Psoas muscle (tissue), 7 donors: ENCODE measurements at regions not wholly inside any gene's neighbourhood (a gene's known extent, or its start where the extent isn't known, plus 50 kb on each side); places are given as distances from the start of the nearest gene placed in this dataset.

Source experiments
- ATAC-seq, 4 donors: fragments of 200-7000 bp; cut with Tn5 transposase; one replicate each; pipeline ENCODE4 v1.9.1; 2020; ENCODE audit warnings: moderate library complexity in 3 of 4, mild to moderate bottlenecking in 2 of 4
- DNase-seq, 2 donors: peaks; one replicate each; pipeline ENCODE4 v3.0.0-alpha.2; 2020
- H3K27ac ChIP-seq: fragments of 200-600 bp; one replicate; pipeline ENCODE4 v1.8.0; 2022
- H3K27me3 ChIP-seq, 3 donors: fragments of 200-600 bp in 1 of 3; one replicate each; pipeline versions ENCODE4 v1.6.1 to v1.8.0; 2013 to 2022; ENCODE audit warnings: low read length in 2 of 3, mild to moderate bottlenecking in 2 of 3, moderate library complexity in 1 of 3; ENCODE audit not compliant: insufficient read depth in 3 of 3
- H3K36me3 ChIP-seq, 2 donors: fragments of 200-600 bp in 1 of 2; one replicate each; pipeline versions ENCODE4 v1.6.1 to v1.8.0; 2013 to 2022; ENCODE audit warnings: low read depth in 1 of 2, mild to moderate bottlenecking in 1 of 2, moderate library complexity in 1 of 2; ENCODE audit not compliant: insufficient read depth in 1 of 2
- H3K4me1 ChIP-seq: fragments of 200-600 bp; one replicate; pipeline ENCODE4 v1.8.0; 2022
- H3K4me3 ChIP-seq: fragments of 200-600 bp; one replicate; pipeline ENCODE4 v1.8.0; 2022; ENCODE audit warnings: mild to moderate bottlenecking
- H3K9me3 ChIP-seq: fragments of 200-600 bp; one replicate; pipeline ENCODE4 v1.8.0; 2022
- WGBS, 3 donors: extraction: QIAGEN DNeasy Blood & Tissue Kit; methylation state at CpG; one replicate each; pipeline versions ENCODE4 v1.1.6 to v1.1.7; 2013; 5-methylcytosine and 5-hydroxymethylcytosine counted together
- intact Hi-C, 2 donors: fragments of 100-400 bp; cut with DNase I; formaldehyde crosslinking; loops; one replicate each; pipeline versions ENCODE4 v1.11.0 to v1.14.2; 2022
- TF ChIP-seq, protein P1 (sequence below): fragments of 200-600 bp; IDR thresholded peaks from one replicate; pipeline ENCODE4 v1.8.0; 2022; ENCODE audit warnings: antibody characterized with exemption
- donor health status: healthy with polysubstance abuse.
- donor health status: DM: no; HTN: no; CAD: no; lungs with moderate emphysema.
- donor health status: Bipolar disorder and iron deficiency.
- donor health status: healthy.
- donor health status: DM: yes; HTN: yes; CAD: no.
- donor health status: DM: no; HTN: no; CAD: no.
- donor health status: DM: yes; HTN: yes; CAD: no.

DNA sequence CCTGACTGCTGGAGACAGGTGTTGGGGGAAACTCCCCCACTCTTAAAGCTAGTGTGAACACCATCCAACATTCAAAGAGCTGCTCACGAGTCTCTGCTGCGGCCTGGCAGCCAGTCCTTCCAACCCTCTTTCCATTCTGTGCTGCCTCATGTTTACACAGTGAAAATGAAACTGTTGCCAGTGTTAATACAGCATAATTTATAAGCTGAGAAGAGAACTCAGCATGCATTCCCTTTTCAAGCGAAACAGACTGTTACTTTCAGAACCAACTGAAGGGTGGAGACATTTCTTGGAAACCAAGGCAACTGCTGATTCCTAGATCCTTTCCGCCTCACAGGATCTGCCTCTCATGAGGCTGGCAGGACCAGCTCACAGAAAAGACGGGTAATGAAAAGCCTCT, 533.8 kb upstream of the ID4 start:
- H3K27ac ChIP-seq: no peak overlapping the region
- intact Hi-C loops: no loop called here

DNA sequence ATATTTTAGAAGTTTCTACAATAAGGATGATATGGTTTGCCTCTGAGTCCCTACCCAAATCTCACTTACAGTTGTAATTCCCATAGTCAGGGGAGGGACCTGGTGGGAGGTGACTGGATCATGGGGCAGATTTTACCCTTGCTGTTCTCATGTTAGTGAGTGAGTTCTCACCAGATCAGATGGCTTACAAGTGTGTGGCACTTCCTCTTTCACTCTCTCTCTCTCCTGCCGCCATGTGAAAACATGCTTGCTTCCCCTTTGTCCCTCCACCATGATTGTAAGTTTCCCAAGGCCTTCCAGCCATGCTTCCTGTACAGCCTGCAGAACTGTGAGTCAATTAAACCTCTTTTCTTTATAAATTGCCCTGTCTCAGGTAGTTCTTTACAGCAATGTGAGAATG, 527.5 kb upstream of the ID4 start:
- intact Hi-C loops: no loop called here
- 78 to 94% (median 86%) methylated on average over 1 of the region's 1 CpG for WGBS, 3 donors
- no peak overlapping the region for H3K4me3 ChIP-seq

More for the DNA sequence above, 533.8 kb upstream of the ID4 start:
- no peaks in the 10 kb centered on the region for H3K4me1 ChIP-seq
- TF ChIP-seq, protein P1, sequence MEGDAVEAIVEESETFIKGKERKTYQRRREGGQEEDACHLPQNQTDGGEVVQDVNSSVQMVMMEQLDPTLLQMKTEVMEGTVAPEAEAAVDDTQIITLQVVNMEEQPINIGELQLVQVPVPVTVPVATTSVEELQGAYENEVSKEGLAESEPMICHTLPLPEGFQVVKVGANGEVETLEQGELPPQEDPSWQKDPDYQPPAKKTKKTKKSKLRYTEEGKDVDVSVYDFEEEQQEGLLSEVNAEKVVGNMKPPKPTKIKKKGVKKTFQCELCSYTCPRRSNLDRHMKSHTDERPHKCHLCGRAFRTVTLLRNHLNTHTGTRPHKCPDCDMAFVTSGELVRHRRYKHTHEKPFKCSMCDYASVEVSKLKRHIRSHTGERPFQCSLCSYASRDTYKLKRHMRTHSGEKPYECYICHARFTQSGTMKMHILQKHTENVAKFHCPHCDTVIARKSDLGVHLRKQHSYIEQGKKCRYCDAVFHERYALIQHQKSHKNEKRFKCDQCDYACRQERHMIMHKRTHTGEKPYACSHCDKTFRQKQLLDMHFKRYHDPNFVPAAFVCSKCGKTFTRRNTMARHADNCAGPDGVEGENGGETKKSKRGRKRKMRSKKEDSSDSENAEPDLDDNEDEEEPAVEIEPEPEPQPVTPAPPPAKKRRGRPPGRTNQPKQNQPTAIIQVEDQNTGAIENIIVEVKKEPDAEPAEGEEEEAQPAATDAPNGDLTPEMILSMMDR: no peak
- 30 to 54% (median 36%) methylated on average over 5 of the region's 5 CpGs for WGBS, 3 donors
- H3K27me3 ChIP-seq: no peaks in the 10 kb centered on the region
- ATAC-seq (no peak), DNase-seq (no peak)
- no peaks in the 10 kb centered on the region for H3K9me3 ChIP-seq
- no peaks in the 10 kb centered on the region for H3K36me3 ChIP-seq
- H3K4me3 ChIP-seq: no peak overlapping the region

DNA sequence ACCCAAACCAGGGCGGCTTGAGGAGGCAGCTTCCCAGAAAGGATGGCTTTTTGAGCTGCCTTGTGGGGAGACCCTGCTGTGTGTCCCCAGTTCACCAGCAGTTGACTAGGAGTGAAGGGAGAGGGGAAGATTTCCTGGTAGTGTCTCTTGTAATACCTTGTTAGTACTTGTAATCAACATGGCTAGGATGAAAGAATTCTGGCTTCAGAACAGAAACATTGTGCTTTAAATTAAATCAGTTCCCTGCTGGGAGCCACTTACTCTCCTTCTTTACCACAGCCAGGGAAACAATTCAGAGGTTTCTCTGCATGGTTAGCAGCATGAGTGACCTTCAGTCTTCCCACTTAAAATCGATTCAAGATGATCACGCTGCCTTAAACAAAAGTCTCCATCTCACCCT, 525.4 kb upstream of the ID4 start:
- Histone ChIP-seq H3K4me3 (no peak overlapping the region), H3K36me3 (no peaks in the 10 kb centered on the region), H3K27me3 (no peaks in the 10 kb centered on the region), H3K9me3 (no peaks in the 10 kb centered on the region), H3K27ac (no peak overlapping the region), H3K4me1 (no peaks in the 10 kb centered on the region)
- ATAC-seq (no peak), DNase-seq (no peak)
- TF ChIP-seq, protein P1: no peak
- 58 to 64% (median 61%) methylated on average over 3 of the region's 3 CpGs for WGBS, 3 donors
- intact Hi-C loops: no loop called here

More for the DNA sequence above, 527.5 kb upstream of the ID4 start:
- Histone ChIP-seq H3K36me3 (no peaks in the 10 kb centered on the region), H3K27me3 (no peaks in the 10 kb centered on the region), H3K27ac (no peak overlapping the region), H3K4me1 (no peaks in the 10 kb centered on the region), H3K9me3 (no peaks in the 10 kb centered on the region)
- TF ChIP-seq, protein P1: no peak
- DNase-seq: no peak
- no peak for ATAC-seq

DNA sequence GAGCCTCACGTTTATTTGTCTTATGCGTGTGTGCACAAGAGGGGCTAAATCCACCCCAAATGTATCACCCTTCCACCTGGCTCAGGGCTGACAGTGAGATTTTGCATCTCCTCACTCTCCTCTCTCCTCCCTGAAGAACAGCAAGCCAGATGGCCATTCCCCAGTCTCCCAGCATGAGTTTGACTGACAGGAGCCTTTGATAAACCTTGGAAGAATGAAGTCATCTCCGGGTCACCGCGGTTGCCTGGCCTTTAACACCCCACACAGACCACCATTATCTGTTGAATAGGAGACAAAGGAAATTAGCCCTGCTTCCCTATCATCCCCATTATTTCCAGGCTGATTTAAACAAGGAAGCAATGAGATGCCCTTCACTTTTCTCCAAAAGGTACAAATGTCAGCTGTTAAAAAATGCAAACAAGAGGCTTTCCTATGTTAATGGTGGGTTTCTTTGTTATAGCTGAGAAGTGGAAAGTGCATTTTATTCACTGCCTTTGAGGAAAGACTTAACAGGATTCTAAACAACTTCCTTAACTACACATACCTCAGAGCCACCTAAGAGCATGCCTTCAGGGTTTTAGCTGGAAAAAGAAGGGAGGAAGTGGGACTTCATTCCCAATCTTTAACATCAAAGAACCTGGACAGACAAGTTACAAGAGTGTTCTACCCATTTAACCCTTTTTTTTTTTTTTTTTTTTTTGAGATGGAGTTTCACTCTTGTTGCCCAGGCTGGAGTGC, 524.8 kb upstream of the ID4 start:
- Histone ChIP-seq H3K4me1 (no peaks in the 10 kb centered on the region), H3K27me3 (no peaks in the 10 kb centered on the region), H3K9me3 (no peaks in the 10 kb centered on the region), H3K36me3 (no peaks in the 10 kb centered on the region), H3K27ac (no peak overlapping the region), H3K4me3 (no peak overlapping the region)
- DNase-seq (no peak), ATAC-seq (no peak)
- WGBS, 3 donors: 21 to 22% (median 22%) methylated on average over 5 of the region's 5 CpGs
- intact Hi-C loops: no loop called here
- TF ChIP-seq, protein P1: no peak

DNA sequence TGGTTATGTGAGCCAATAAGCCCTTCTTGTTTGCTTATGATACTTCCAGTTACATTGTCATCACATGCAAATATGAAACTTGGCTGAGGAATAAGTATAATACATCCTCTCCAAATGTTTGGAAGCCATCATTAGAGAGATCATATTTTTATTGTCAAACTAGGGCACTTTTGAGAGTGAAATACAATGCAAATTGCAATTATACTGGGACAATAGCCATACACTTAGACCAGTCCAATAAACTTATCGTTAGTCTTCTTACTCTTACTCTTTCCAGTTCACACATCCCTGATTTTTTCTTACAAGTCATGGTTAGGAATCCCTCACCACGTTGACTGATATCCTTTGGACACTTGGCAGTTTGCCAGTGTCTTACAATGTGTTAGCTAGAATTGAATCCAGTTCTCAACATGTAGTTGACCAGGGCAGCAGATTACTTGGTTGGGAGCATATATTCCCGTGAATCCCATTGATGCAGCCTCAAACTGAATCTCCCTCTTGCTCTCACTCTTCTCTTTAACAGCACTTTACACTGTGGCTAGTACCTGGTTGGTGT, 519.7 kb upstream of the ID4 start:
- 38 to 55% (median 52%) methylated on average over 3 of the region's 3 CpGs for WGBS, 3 donors
- Histone ChIP-seq H3K36me3 (no peaks in the 10 kb centered on the region), H3K27ac (no peak overlapping the region), H3K4me1 (no peaks in the 10 kb centered on the region), H3K27me3 (no peaks in the 10 kb centered on the region), H3K9me3 (no peaks in the 10 kb centered on the region), H3K4me3 (no peak overlapping the region)
- DNase-seq (no peak), ATAC-seq (no peak)
- TF ChIP-seq, protein P1: no peak
- intact Hi-C loops: no loop called here
